GM21717 (cell line): ENCODE measurements at regions not wholly inside any gene's neighbourhood (a gene's known extent, or its start where the extent isn't known, plus 50 kb on each side); places are given as distances from the start of the nearest gene placed in this dataset.

Experiments used
- ATAC-seq: cut with Tn5 transposase; IDR thresholded peaks from one replicate; pipeline ENCODE4 v1.9.1; 2021; ENCODE audit warnings: mild to moderate bottlenecking, moderate library complexity; ENCODE audit not compliant: unreplicated experiment

GRCh38 chr15:87120555-87120954 is 1040.9 kb downstream of the AGBL1 start:
- ATAC-seq, result no peak

GRCh38 chr15:87118846-87119245 is 1039.2 kb downstream of the AGBL1 start:
- ATAC-seq, result no peak

GRCh38 chr15:87118435-87118834 is 1038.8 kb downstream of the AGBL1 start:
- no peak for ATAC-seq

- no peak for ATAC-seq
Measured at GRCh38 chr15:87115795-87116194, 1036.1 kb downstream of the AGBL1 start.

- no peak for ATAC-seq
Measured at GRCh38 chr15:87099916-87100315, 1020.2 kb downstream of the AGBL1 start.

GRCh38 chr15:87089551-87089950 is 1009.9 kb downstream of the AGBL1 start:
- ATAC-seq, result no peak

GRCh38 chr15:87083201-87083600 is 1003.5 kb downstream of the AGBL1 start:
- ATAC-seq, result no peak

GRCh38 chr15:87082581-87082980 is 1002.9 kb downstream of the AGBL1 start:
- no peak for ATAC-seq

- no peak for ATAC-seq
Measured at GRCh38 chr15:87080547-87080946, 1000.9 kb downstream of the AGBL1 start.
